Left kidney (tissue), 1 donor: ENCODE measurements at regions not wholly inside any gene's neighbourhood (a gene's known extent, or its start where the extent isn't known, plus 50 kb on each side); places are given as distances from the start of the nearest gene placed in this dataset.
"Not testable (repeated sequence)": the region's sequence is repeated elsewhere in the genome, so short reads cannot be mapped to it uniquely, and the experiment has no call there.

ENCODE experiments used
- DNase-seq: peaks from one replicate; pipeline ENCODE4 v3.0.0-alpha.2; 2013

- DNase-seq, result no peak
These were observed 51.9 kb upstream of the ALX4 start for GRCh38 chr11:44361813-44362212.

GRCh38 chr11:44363116-44363515 lies 53.2 kb upstream of the ALX4 start:
- no peak for DNase-seq

- DNase-seq, result no peak
These were observed 54.7 kb upstream of the ALX4 start for GRCh38 chr11:44364596-44364995.

GRCh38 chr11:44365616-44366015 lies 55.7 kb upstream of the ALX4 start:
- no peak for DNase-seq

- DNase-seq, result no peak
These were observed 56.1 kb upstream of the ALX4 start for GRCh38 chr11:44366026-44366425.

- DNase-seq, result no peak
These were observed 56.8 kb upstream of the ALX4 start for GRCh38 chr11:44366741-44367140.

GRCh38 chr11:44367452-44367851 lies 57.5 kb upstream of the ALX4 start:
- no peak for DNase-seq

- no peak for DNase-seq
These were observed 58.9 kb upstream of the ALX4 start for GRCh38 chr11:44368886-44369285.

GRCh38 chr11:44371042-44371441 lies 61.1 kb upstream of the ALX4 start:
- DNase-seq, result not testable (repeated sequence)

GRCh38 chr11:44371706-44372105 lies 61.8 kb upstream of the ALX4 start:
- DNase-seq, result no peak

- no peak for DNase-seq
These were observed 63.0 kb upstream of the ALX4 start for GRCh38 chr11:44372989-44373388.

GRCh38 chr11:44374001-44374400 lies 64.1 kb upstream of the ALX4 start:
- DNase-seq, result no peak

GRCh38 chr11:44376423-44376822 lies 66.5 kb upstream of the ALX4 start:
- no peak for DNase-seq

- DNase-seq, result no peak
These were observed 67.2 kb upstream of the ALX4 start for GRCh38 chr11:44377121-44377520.

- DNase-seq, result no peak
These were observed 68.0 kb upstream of the ALX4 start for GRCh38 chr11:44377914-44378321.

- DNase-seq, result no peak
These were observed 69.4 kb upstream of the ALX4 start for GRCh38 chr11:44379141-44380008.

GRCh38 chr11:44380009-44380313 lies 70.0 kb upstream of the ALX4 start:
- no peak for DNase-seq

- no peak for DNase-seq
These were observed 70.9 kb upstream of the ALX4 start for GRCh38 chr11:44380820-44381219.

- no peak for DNase-seq
These were observed 71.3 kb upstream of the ALX4 start for GRCh38 chr11:44381261-44381660.

GRCh38 chr11:44382118-44382517 lies 72.2 kb upstream of the ALX4 start:
- no peak for DNase-seq

GRCh38 chr11:44382656-44383240 lies 72.8 kb upstream of the ALX4 start:
- peak; percentile 32 for DNase-seq

GRCh38 chr11:44383246-44383645 lies 73.3 kb upstream of the ALX4 start:
- no peak for DNase-seq

GRCh38 chr11:44387415-44387814 lies 77.5 kb upstream of the ALX4 start:
- DNase-seq, result no peak

- DNase-seq, result no peak
These were observed 77.9 kb upstream of the ALX4 start for GRCh38 chr11:44387825-44388224.
